Vagina (tissue), 2 donors: ENCODE measurements at regions not wholly inside any gene's neighbourhood (a gene's known extent, or its start where the extent isn't known, plus 50 kb on each side); places are given as distances from the start of the nearest gene placed in this dataset.

Experiments
- DNase-seq, 2 donors: peaks; one replicate each; pipeline ENCODE4 v3.0.0-alpha.2; 2017; ENCODE audit errors: extremely low spot score in 2 of 2
- H3K27ac ChIP-seq: fragments of 200-600 bp; sonication (generic); one replicate; pipeline ENCODE4 v1.5.1; 2019
- H3K27me3 ChIP-seq: fragments of 200-600 bp; sonication (generic); one replicate; pipeline ENCODE4 v1.5.1; 2019
- H3K36me3 ChIP-seq, 2 donors: fragments of 200-600 bp; sonication (generic); one replicate each; pipeline ENCODE4 v1.5.1; 2017 to 2019
- H3K4me1 ChIP-seq: fragments of 200-600 bp; sonication (generic); one replicate; pipeline ENCODE4 v1.5.1; 2019
- H3K4me3 ChIP-seq, 2 donors: fragments of 200-600 bp; sonication (generic); 1 replicate in 1 of 2; 2 replicates in 1 of 2; pipeline ENCODE4 v1.5.1; 2016 to 2019
- H3K9me3 ChIP-seq: fragments of 200-600 bp; sonication (generic); one replicate; pipeline ENCODE4 v1.5.1; 2019
- CTCF ChIP-seq, 3 experiments: fragments of 450-650 bp in 2 of 3; fragments of 200-600 bp in 1 of 3; sonication (generic) in 1 of 3; IDR thresholded peaks; one replicate each; pipeline ENCODE4 v1.5.1; 2017 to 2019; ENCODE audit warnings: antibody characterized with exemption in 3 of 3, mild to moderate bottlenecking in 2 of 3, moderate library complexity in 2 of 3
- POLR2A ChIP-seq, 2 donors: fragments of 450-650 bp; IDR thresholded peaks; one replicate each; pipeline ENCODE4 v1.6.1; 2017; ENCODE audit warnings: antibody characterized with exemption in 2 of 2, mild to moderate bottlenecking in 2 of 2, moderate library complexity in 2 of 2
- POLR2AphosphoS5 ChIP-seq, 2 donors: sonication (generic); formaldehyde crosslinking; IDR thresholded peaks; one replicate each; pipeline ENCODE4 v1.9.0; 2017; ENCODE audit warnings: antibody characterized with exemption in 2 of 2, mild to moderate bottlenecking in 2 of 2, low read depth in 1 of 2; ENCODE audit not compliant: insufficient read depth in 1 of 2
- intact Hi-C: fragments of 100-400 bp; cut with DNase I; formaldehyde crosslinking; loops from one replicate; pipeline ENCODE4 v1.15.1; 2023

DNA sequence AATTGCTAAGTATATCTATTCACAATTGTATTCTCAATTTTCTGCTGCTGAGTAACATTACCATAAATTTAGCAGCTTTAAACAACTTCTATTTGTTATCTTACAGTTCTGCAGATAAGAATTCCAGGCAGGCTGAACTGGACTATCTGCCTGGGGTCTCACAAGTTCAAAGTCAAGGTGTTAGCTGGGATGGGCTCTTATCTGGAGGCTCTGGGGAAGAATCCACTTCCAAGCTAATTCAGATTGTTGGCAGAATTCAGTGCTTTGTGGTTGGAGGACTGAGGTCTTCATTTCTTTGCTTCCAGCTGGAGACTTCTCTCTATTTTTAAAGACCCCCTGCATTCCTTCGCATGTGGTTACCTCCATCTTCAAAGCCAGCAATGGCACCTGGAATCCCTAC, 329.9 kb upstream of the ISX start:
- no peak for TF ChIP-seq CTCF (IDR thresholded peaks at IDR 0.05)
- TF ChIP-seq POLR2A (IDR thresholded peaks at IDR 0.05) = no peak
- no peak for TF ChIP-seq POLR2AphosphoS5 (IDR thresholded peaks at IDR 0.05; ENCODE audit: insufficient read depth in 1 of 2, low read depth in 1 of 2)
- intact Hi-C loops = no loop called here
- no peak overlapping the region for H3K27ac ChIP-seq
- H3K27me3 ChIP-seq = no peaks in the 10 kb centered on the region
- H3K36me3 ChIP-seq = no peaks in the 10 kb centered on the region
- no peak for DNase-seq
- no peaks in the 10 kb centered on the region for H3K4me1 ChIP-seq
- H3K9me3 ChIP-seq = no peaks in the 10 kb centered on the region
- H3K4me3 ChIP-seq = no peak overlapping the region

DNA sequence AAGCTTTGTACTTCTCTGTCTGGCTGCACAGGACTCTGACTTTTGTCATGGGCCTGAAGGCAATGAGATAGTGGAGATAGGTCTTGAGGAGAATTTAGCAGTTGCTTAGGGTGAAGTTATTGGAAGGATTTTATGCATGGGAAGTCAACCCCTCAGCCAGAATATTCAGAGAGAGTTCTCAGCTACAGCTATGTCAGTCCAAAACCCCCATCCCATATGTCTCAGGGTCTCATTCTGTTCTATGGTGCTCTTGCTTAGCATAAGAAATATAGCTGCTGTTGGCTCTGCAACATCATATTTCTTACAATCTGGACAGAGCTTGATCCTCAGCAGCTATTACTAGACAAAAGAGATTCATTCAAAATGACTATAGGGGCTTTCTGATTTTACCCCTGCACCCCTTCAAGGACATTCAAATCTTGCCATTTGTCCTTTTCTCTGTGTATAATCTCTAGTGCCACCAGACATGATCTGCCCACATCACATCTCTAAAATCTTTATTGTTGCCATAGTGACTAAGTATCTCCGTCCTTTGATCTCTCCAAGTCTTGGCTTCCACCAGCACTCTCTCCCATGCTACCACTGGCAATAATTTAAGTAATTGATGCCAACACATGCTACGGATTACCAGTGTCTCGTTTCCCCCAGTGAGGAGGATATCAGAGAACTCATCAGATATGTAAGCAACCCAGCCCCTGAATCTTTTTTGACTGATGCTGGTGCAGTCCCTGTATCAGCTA, 327.1 kb upstream of the ISX start:
- H3K4me3 ChIP-seq = no peak overlapping the region
- no peak for DNase-seq
- intact Hi-C loops = no loop called here
- TF ChIP-seq CTCF (IDR thresholded peaks at IDR 0.05) (no peak), POLR2AphosphoS5 (IDR thresholded peaks at IDR 0.05; ENCODE audit: insufficient read depth in 1 of 2, low read depth in 1 of 2) (no peak), POLR2A (IDR thresholded peaks at IDR 0.05) (no peak)
- no peaks in the 10 kb centered on the region for H3K36me3 ChIP-seq
- H3K27me3 ChIP-seq = no peaks in the 10 kb centered on the region
- no peaks in the 10 kb centered on the region for H3K9me3 ChIP-seq
- no peak overlapping the region for H3K27ac ChIP-seq
- H3K4me1 ChIP-seq = no peaks in the 10 kb centered on the region

DNA sequence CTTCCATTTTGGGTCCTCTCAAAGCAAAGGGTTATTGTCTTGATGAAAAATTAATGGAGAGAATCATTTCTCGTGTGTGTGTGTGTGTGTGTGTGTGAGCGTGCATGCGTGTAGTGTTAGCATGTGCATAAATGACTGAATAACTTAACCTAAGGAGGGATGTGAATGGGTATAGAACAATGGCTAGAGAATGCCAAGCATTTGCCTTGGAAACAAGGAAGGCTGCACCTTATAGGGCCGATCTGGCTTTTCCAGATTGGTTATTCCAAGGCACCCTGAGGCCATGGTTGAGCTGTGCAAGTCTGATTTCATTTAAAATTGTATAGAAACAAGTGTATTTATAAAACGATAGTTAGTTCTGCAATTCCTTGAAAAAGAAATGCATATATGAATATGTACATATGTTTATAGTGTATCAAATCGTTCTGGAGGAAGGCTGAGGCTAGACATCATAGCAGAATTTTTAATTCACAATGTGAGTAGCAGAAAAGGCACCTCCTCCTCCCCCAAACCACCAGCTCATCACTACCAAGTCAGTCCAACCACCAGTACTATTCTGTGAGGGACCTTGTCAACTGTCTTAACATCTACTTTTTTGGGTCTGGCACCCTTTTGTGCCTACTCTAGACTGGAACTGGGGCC, 322.7 kb upstream of the ISX start:
- intact Hi-C loops = no loop called here
- Histone ChIP-seq H3K4me1 (no peaks in the 10 kb centered on the region), H3K27me3 (no peaks in the 10 kb centered on the region), H3K36me3 (no peaks in the 10 kb centered on the region), H3K9me3 (no peaks in the 10 kb centered on the region), H3K27ac (no peak overlapping the region), H3K4me3 (no peak overlapping the region)
- TF ChIP-seq POLR2AphosphoS5 (IDR thresholded peaks at IDR 0.05; ENCODE audit: insufficient read depth in 1 of 2, low read depth in 1 of 2) (no peak), CTCF (IDR thresholded peaks at IDR 0.05) (no peak), POLR2A (IDR thresholded peaks at IDR 0.05) (no peak)
- DNase-seq = no peak

GRCh38 chr22:34760276-34761008, 305.5 kb upstream of the ISX start:
- no peak for TF ChIP-seq POLR2A (IDR thresholded peaks at IDR 0.05)
- TF ChIP-seq POLR2AphosphoS5 (IDR thresholded peaks at IDR 0.05; ENCODE audit: insufficient read depth in 1 of 2, low read depth in 1 of 2) = no peak
- TF ChIP-seq CTCF (IDR thresholded peaks at IDR 0.05) = no peak
- no peaks in the 10 kb centered on the region for H3K36me3 ChIP-seq
- no peak for DNase-seq
- intact Hi-C loops = no loop called here
- no peak overlapping the region for H3K4me3 ChIP-seq
- H3K27ac ChIP-seq = no peak overlapping the region
- H3K27me3 ChIP-seq = no peaks in the 10 kb centered on the region
- no peaks in the 10 kb centered on the region for H3K4me1 ChIP-seq
- no peaks in the 10 kb centered on the region for H3K9me3 ChIP-seq
